ENCODE measurements at regions not wholly inside any gene's neighbourhood (a gene's known extent, or its start where the extent isn't known, plus 50 kb on each side); places are given as distances from the start of the nearest gene placed in this dataset.

GRCh38 chr1:112057736-112058135 lies 68.3 kb upstream of the KCND3 start:
- no peak overlapping the region for H3K4me3 ChIP-seq (ENCODE audit: low read depth, low read length)
- DNase-seq (ENCODE audit: low read depth) = no peak
- TF ChIP-seq CTCF (conservative IDR thresholded peaks at IDR 0.05; ENCODE audit: low read depth, low read length) = no peak

- TF ChIP-seq CTCF (conservative IDR thresholded peaks at IDR 0.05; ENCODE audit: low read depth, low read length) = no peak
- no peak for DNase-seq (ENCODE audit: low read depth)
- no peak overlapping the region for H3K4me3 ChIP-seq (ENCODE audit: low read depth, low read length)
These were observed 69.5 kb upstream of the KCND3 start for GRCh38 chr1:112058815-112059450.

GRCh38 chr1:112059679-112060078 lies 70.2 kb upstream of the KCND3 start:
- TF ChIP-seq CTCF (conservative IDR thresholded peaks at IDR 0.05; ENCODE audit: low read depth, low read length) = no peak
- no peak for DNase-seq (ENCODE audit: low read depth)

GRCh38 chr1:112060261-112060660 lies 70.8 kb upstream of the KCND3 start:
- DNase-seq (ENCODE audit: low read depth) = no peak
- H3K4me3 ChIP-seq (ENCODE audit: low read depth, low read length) = no peak overlapping the region

More at GRCh38 chr1:112059679-112060078, 70.2 kb upstream of the KCND3 start:
- H3K4me3 ChIP-seq (ENCODE audit: low read depth, low read length) = no peak overlapping the region

GRCh38 chr1:112061056-112061455 lies 71.6 kb upstream of the KCND3 start:
- H3K4me3 ChIP-seq (ENCODE audit: low read depth, low read length) = no peak overlapping the region
- TF ChIP-seq CTCF (conservative IDR thresholded peaks at IDR 0.05; ENCODE audit: low read depth, low read length) = no peak
- no peak for DNase-seq (ENCODE audit: low read depth)

More at GRCh38 chr1:112060261-112060660, 70.8 kb upstream of the KCND3 start:
- TF ChIP-seq CTCF (conservative IDR thresholded peaks at IDR 0.05; ENCODE audit: low read depth, low read length) = no peak

GRCh38 chr1:112061901-112062320 lies 72.4 kb upstream of the KCND3 start:
- no peak for TF ChIP-seq CTCF (conservative IDR thresholded peaks at IDR 0.05; ENCODE audit: low read depth, low read length)
- no peak for DNase-seq (ENCODE audit: low read depth)
- H3K4me3 ChIP-seq (ENCODE audit: low read depth, low read length) = no peak overlapping the region
